Right lobe of liver (tissue), 6 donors: ENCODE measurements at regions not wholly inside any gene's neighbourhood (a gene's known extent, or its start where the extent isn't known, plus 50 kb on each side); places are given as distances from the start of the nearest gene placed in this dataset.

Experiments
- ATAC-seq, 4 donors: fragments of 200-7000 bp; cut with Tn5 transposase; one replicate each; pipeline ENCODE4 v1.9.1; 2020; ENCODE audit warnings: mild to moderate bottlenecking in 4 of 4, moderate library complexity in 4 of 4
- DNase-seq, 3 donors: peaks; one replicate each; pipeline ENCODE4 v3.0.0-alpha.2; 2020
- H3K27ac ChIP-seq, 3 donors: fragments of 200-600 bp; one replicate each; pipeline ENCODE4 v1.8.0; 2022
- H3K27me3 ChIP-seq, 2 donors: fragments of 200-600 bp; one replicate each; pipeline ENCODE4 v1.8.0; 2022
- H3K36me3 ChIP-seq, 4 donors: fragments of 200-600 bp; sonication (generic) in 1 of 4; one replicate each; pipeline versions ENCODE4 v1.5.1 to v1.8.0; 2017 to 2022; ENCODE audit warnings: control low read depth in 1 of 4
- H3K4me1 ChIP-seq, 4 donors: fragments of 200-600 bp; sonication (generic) in 1 of 4; one replicate each; pipeline versions ENCODE4 v1.5.1 to v1.8.0; 2017 to 2022; ENCODE audit warnings: control low read depth in 1 of 4
- H3K4me3 ChIP-seq, 3 donors: fragments of 200-600 bp; one replicate each; pipeline ENCODE4 v1.8.0; 2022
- H3K9me3 ChIP-seq, 4 donors: fragments of 200-600 bp; sonication (generic) in 1 of 4; one replicate each; pipeline versions ENCODE4 v1.5.1 to v1.8.0; 2017 to 2022; ENCODE audit warnings: control low read depth in 1 of 4
- CTCF ChIP-seq, 4 donors: fragments of 200-600 bp in 3 of 4; fragments of 450-650 bp in 1 of 4; IDR thresholded peaks; one replicate each; pipeline versions ENCODE4 v1.5.1 to v1.8.0; 2016 to 2022; ENCODE audit warnings: antibody characterized with exemption in 4 of 4, mild to moderate bottlenecking in 2 of 4
- POLR2A ChIP-seq: fragments of 450-650 bp; IDR thresholded peaks from one replicate; pipeline ENCODE4 v1.6.1; 2017; ENCODE audit warnings: antibody characterized with exemption, mild to moderate bottlenecking
- WGBS: methylation state at CpG from one replicate; pipeline ENCODE4 v1.1.6; 2018; ENCODE audit warnings: low coverage, low lambda C conversion rate; ENCODE audit not compliant: insufficient coverage; ENCODE audit errors: missing lambda C conversion rate; 5-methylcytosine and 5-hydroxymethylcytosine counted together
- intact Hi-C, 2 donors: fragments of 100-400 bp; cut with DNase I; formaldehyde crosslinking; loops; one replicate each; pipeline versions ENCODE4 v1.11.2 to v1.14.1; 2022
- donor health status: DM: no; HTN: yes; CAD: no.
- donor health status: DM: no; HTN: no; CAD: no.
- donor health status: DM: no; HTN: no; CAD: no.
- donor health status: DM: no; HTN: yes; CAD: no.
- donor health status: DM: no; HTN: yes; CAD: no.

GRCh38 chr10:8776926-8777622 is 722.6 kb downstream of the GATA3 start:
- Histone ChIP-seq H3K27me3 (no peaks in the 10 kb centered on the region), H3K27ac (no peak overlapping the region), H3K36me3 (no peaks in the 10 kb centered on the region), H3K9me3 (no peaks in the 10 kb centered on the region), H3K4me3 (no peak overlapping the region), H3K4me1 (no peaks in the 10 kb centered on the region)
- no peak for ATAC-seq
- TF ChIP-seq CTCF (IDR thresholded peaks at IDR 0.05) (no peak), POLR2A (no peak)
- DNase-seq = no peak
- 23% methylated on average over 3 of the region's 3 CpGs for WGBS
- intact Hi-C loops = no loop called here

GRCh38 chr10:8778713-8779112 is 724.2 kb downstream of the GATA3 start:
- WGBS = 46% methylated on average over 3 of the region's 3 CpGs
- no peak for DNase-seq

GRCh38 chr10:8787649-8788048 is 733.2 kb downstream of the GATA3 start:
- Histone ChIP-seq H3K4me3 (no peak overlapping the region), H3K36me3 (no peaks in the 10 kb centered on the region), H3K27me3 (no peaks in the 10 kb centered on the region), H3K4me1 (no peaks in the 10 kb centered on the region), H3K9me3 (no peaks in the 10 kb centered on the region), H3K27ac (no peak overlapping the region)
- TF ChIP-seq POLR2A = no peak
- TF ChIP-seq CTCF (IDR thresholded peaks at IDR 0.05) = no peak
- DNase-seq (no peak), ATAC-seq (no peak)
- intact Hi-C loops = no loop called here

More at GRCh38 chr10:8778713-8779112, 724.2 kb downstream of the GATA3 start:
- Histone ChIP-seq H3K9me3 (no peaks in the 10 kb centered on the region), H3K4me1 (no peaks in the 10 kb centered on the region), H3K4me3 (no peak overlapping the region), H3K36me3 (no peaks in the 10 kb centered on the region), H3K27ac (no peak overlapping the region), H3K27me3 (no peaks in the 10 kb centered on the region)
- intact Hi-C loops = no loop called here
- TF ChIP-seq CTCF (IDR thresholded peaks at IDR 0.05) = no peak
- no peak for TF ChIP-seq POLR2A
- no peak for ATAC-seq

GRCh38 chr10:8790390-8790789 is 735.9 kb downstream of the GATA3 start:
- no peaks in the 10 kb centered on the region for H3K27me3 ChIP-seq
- no peaks in the 10 kb centered on the region for H3K36me3 ChIP-seq
- TF ChIP-seq CTCF (IDR thresholded peaks at IDR 0.05) (no peak), POLR2A (no peak)
- ATAC-seq = no peak
- WGBS = 44% methylated on average over 1 of the region's 1 CpG
- no peak overlapping the region for H3K4me3 ChIP-seq
- no peak overlapping the region for H3K27ac ChIP-seq
- DNase-seq = no peak
- H3K4me1 ChIP-seq = no peaks in the 10 kb centered on the region
- intact Hi-C loops = no loop called here
- no peaks in the 10 kb centered on the region for H3K9me3 ChIP-seq

- no peak for ATAC-seq
- Histone ChIP-seq H3K27ac (no peak overlapping the region), H3K36me3 (no peaks in the 10 kb centered on the region), H3K27me3 (no peaks in the 10 kb centered on the region), H3K4me1 (no peaks in the 10 kb centered on the region), H3K9me3 (no peaks in the 10 kb centered on the region), H3K4me3 (no peak overlapping the region)
- no peak for TF ChIP-seq POLR2A
- TF ChIP-seq CTCF (IDR thresholded peaks at IDR 0.05) = no peak
- no peak for DNase-seq
- intact Hi-C loops = no loop called here
- WGBS = 78% methylated on average over 2 of the region's 2 CpGs
These were observed 740.4 kb downstream of the GATA3 start for GRCh38 chr10:8794860-8795259.
